ENCODE measurements at regions not wholly inside any gene's neighbourhood (a gene's known extent, or its start where the extent isn't known, plus 50 kb on each side); places are given as distances from the start of the nearest gene placed in this dataset.

GRCh38 chr16:82541103-82541502 lies 85.7 kb upstream of the CDH13 start:
- no peak for TF ChIP-seq CTCF (IDR thresholded peaks at IDR 0.05; ENCODE audit: low read depth, low read length, missing control alignments)
- no peak for DNase-seq (ENCODE audit: low read depth)
- H3K4me3 ChIP-seq (ENCODE audit: low read depth, low read length): no peak overlapping the region

GRCh38 chr16:82535764-82536163 lies 91.0 kb upstream of the CDH13 start:
- DNase-seq (ENCODE audit: low read depth): no peak
- TF ChIP-seq CTCF (IDR thresholded peaks at IDR 0.05; ENCODE audit: low read depth, low read length, missing control alignments): no peak
- no peak overlapping the region for H3K4me3 ChIP-seq (ENCODE audit: low read depth, low read length)

GRCh38 chr16:82535262-82535661 lies 91.5 kb upstream of the CDH13 start:
- no peak for DNase-seq (ENCODE audit: low read depth)
- no peak overlapping the region for H3K4me3 ChIP-seq (ENCODE audit: low read depth, low read length)
- TF ChIP-seq CTCF (IDR thresholded peaks at IDR 0.05; ENCODE audit: low read depth, low read length, missing control alignments): no peak

- TF ChIP-seq CTCF (IDR thresholded peaks at IDR 0.05; ENCODE audit: low read depth, low read length, missing control alignments): no peak
- DNase-seq (ENCODE audit: low read depth): no peak
- no peak overlapping the region for H3K4me3 ChIP-seq (ENCODE audit: low read depth, low read length)
These were observed 93.6 kb upstream of the CDH13 start for GRCh38 chr16:82533189-82533588.

GRCh38 chr16:82530883-82531282 lies 95.9 kb upstream of the CDH13 start:
- no peak overlapping the region for H3K4me3 ChIP-seq (ENCODE audit: low read depth, low read length)
- TF ChIP-seq CTCF (IDR thresholded peaks at IDR 0.05; ENCODE audit: low read depth, low read length, missing control alignments): no peak
- DNase-seq (ENCODE audit: low read depth): no peak

- DNase-seq (ENCODE audit: low read depth): no peak
- TF ChIP-seq CTCF (IDR thresholded peaks at IDR 0.05; ENCODE audit: low read depth, low read length, missing control alignments): no peak
- no peak overlapping the region for H3K4me3 ChIP-seq (ENCODE audit: low read depth, low read length)
These were observed 99.7 kb upstream of the CDH13 start for GRCh38 chr16:82527101-82527500.

GRCh38 chr16:82524976-82525375 lies 101.8 kb upstream of the CDH13 start:
- no peak for TF ChIP-seq CTCF (IDR thresholded peaks at IDR 0.05; ENCODE audit: low read depth, low read length, missing control alignments)
- H3K4me3 ChIP-seq (ENCODE audit: low read depth, low read length): no peak overlapping the region
- DNase-seq (ENCODE audit: low read depth): no peak
